GM19035 (cell line): ENCODE measurements at regions not wholly inside any gene's neighbourhood (a gene's known extent, or its start where the extent isn't known, plus 50 kb on each side); places are given as distances from the start of the nearest gene placed in this dataset.
"Not testable (repeated sequence)": the region's sequence is repeated elsewhere in the genome, so short reads cannot be mapped to it uniquely, and the experiment has no call there.

Experiments
- ATAC-seq: cut with Tn5 transposase; IDR thresholded peaks from one replicate; pipeline ENCODE4 v1.9.1; 2021; ENCODE audit not compliant: unreplicated experiment

GRCh38 chr4:176624983-176625610, 167.6 kb downstream of the VEGFC start:
- ATAC-seq = not testable (repeated sequence)

- ATAC-seq = no peak
Observed at GRCh38 chr4:176627916-176628315, 164.8 kb downstream of the VEGFC start.

GRCh38 chr4:176631611-176632010, 161.1 kb downstream of the VEGFC start:
- no peak for ATAC-seq
